ENCODE measurements at regions not wholly inside any gene's neighbourhood (a gene's known extent, or its start where the extent isn't known, plus 50 kb on each side); places are given as distances from the start of the nearest gene placed in this dataset.

DNA sequence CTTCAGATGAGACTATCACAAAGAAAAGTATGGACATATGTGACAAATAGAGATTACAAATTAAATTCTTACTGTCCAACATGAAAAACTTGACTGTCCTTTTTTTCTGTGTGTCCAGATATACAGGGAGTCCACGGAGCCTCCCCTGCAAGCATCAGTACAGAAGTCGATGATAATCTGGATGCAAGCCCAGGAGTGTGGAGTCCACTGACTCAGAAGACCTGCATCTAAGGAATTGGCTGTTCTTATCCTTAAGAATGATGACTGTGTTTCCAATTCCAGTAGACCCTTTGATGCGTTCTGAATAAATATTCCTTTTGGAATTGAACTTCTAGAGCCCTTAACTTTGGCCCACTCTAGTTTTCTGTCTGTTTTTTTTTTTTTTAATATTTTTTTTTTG lies 56.7 kb upstream of the TAF11L2 start:
- intact Hi-C loops (cut with micrococcal nuclease; ENCODE audit: unreplicated experiment) (no loop called here), in situ Hi-C loops (cut with HindIII; ENCODE audit: low pct_unique_long_range_greater_than_20kb, low sequenced_read_pairs) (no loop called here)
- Histone ChIP-seq H3K36me3 (ENCODE audit: control insufficient read depth, insufficient read depth, low read length) (no peaks in the 10 kb centered on the region), H3K27me3 (ENCODE audit: control insufficient read depth, insufficient read depth, low read length) (no peaks in the 10 kb centered on the region), H3K4me3 (ENCODE audit: low read depth in 2 of 2, low read length in 2 of 2) (no peak overlapping the region), H3K4me1 (ENCODE audit: control insufficient read depth, insufficient read depth, low read length) (no peaks in the 10 kb centered on the region), H3K9me3 (ENCODE audit: control insufficient read depth, insufficient read depth, low read depth, low read length) (no peaks in the 10 kb centered on the region), H3K27ac (ENCODE audit: low read length) (no peak overlapping the region)
- POLR2A ChIA-PET = no interaction called here
- DNase-seq (ENCODE audit: low read depth, low spot score) = no peak
- no peak for ATAC-seq
- no TSS peak for BruUV-seq (replicated peaks)
- CTCF ChIA-PET = no interaction called here
- TF ChIP-seq, protein P1, sequence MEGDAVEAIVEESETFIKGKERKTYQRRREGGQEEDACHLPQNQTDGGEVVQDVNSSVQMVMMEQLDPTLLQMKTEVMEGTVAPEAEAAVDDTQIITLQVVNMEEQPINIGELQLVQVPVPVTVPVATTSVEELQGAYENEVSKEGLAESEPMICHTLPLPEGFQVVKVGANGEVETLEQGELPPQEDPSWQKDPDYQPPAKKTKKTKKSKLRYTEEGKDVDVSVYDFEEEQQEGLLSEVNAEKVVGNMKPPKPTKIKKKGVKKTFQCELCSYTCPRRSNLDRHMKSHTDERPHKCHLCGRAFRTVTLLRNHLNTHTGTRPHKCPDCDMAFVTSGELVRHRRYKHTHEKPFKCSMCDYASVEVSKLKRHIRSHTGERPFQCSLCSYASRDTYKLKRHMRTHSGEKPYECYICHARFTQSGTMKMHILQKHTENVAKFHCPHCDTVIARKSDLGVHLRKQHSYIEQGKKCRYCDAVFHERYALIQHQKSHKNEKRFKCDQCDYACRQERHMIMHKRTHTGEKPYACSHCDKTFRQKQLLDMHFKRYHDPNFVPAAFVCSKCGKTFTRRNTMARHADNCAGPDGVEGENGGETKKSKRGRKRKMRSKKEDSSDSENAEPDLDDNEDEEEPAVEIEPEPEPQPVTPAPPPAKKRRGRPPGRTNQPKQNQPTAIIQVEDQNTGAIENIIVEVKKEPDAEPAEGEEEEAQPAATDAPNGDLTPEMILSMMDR (IDR thresholded peaks at IDR 0.05) = no peak
- TF ChIP-seq REST (IDR thresholded peaks at IDR 0.05; ENCODE audit: insufficient read depth in 1 of 2, low read depth in 2 of 2, low read length in 1 of 2) (no peak), TCF7L2 (IDR thresholded peaks at IDR 0.05; ENCODE audit: low read depth, low read length) (no peak), SIN3A (IDR thresholded peaks at IDR 0.05; ENCODE audit: borderline replicate concordance, insufficient read depth, low read depth, low read length) (no peak), POLR2AphosphoS5 (IDR thresholded peaks at IDR 0.05; ENCODE audit: low read depth, low read length) (no peak)

GRCh38 chr5:17443333-17444130 lies 54.5 kb upstream of the TAF11L2 start:
- in situ Hi-C loops (cut with HindIII; ENCODE audit: low pct_unique_long_range_greater_than_20kb, low sequenced_read_pairs) = no loop called here
- intact Hi-C loops (cut with micrococcal nuclease; ENCODE audit: unreplicated experiment) = no loop called here
- Histone ChIP-seq H3K36me3 (ENCODE audit: control insufficient read depth, insufficient read depth, low read length) (no peaks in the 10 kb centered on the region), H3K4me3 (ENCODE audit: low read depth in 2 of 2, low read length in 2 of 2) (no peak overlapping the region), H3K9me3 (ENCODE audit: control insufficient read depth, insufficient read depth, low read depth, low read length) (no peaks in the 10 kb centered on the region), H3K27me3 (ENCODE audit: control insufficient read depth, insufficient read depth, low read length) (no peaks in the 10 kb centered on the region), H3K27ac (ENCODE audit: low read length) (no peak overlapping the region), H3K4me1 (ENCODE audit: control insufficient read depth, insufficient read depth, low read length) (no peaks in the 10 kb centered on the region)
- DNase-seq (ENCODE audit: low read depth, low spot score) = no peak
- BruUV-seq (replicated peaks) = no TSS peak
- POLR2A ChIA-PET = no interaction called here
- ATAC-seq = no peak
- no peak for TF ChIP-seq TCF7L2 (IDR thresholded peaks at IDR 0.05; ENCODE audit: low read depth, low read length)
- TF ChIP-seq POLR2AphosphoS5 (IDR thresholded peaks at IDR 0.05; ENCODE audit: low read depth, low read length) = no peak
- no peak for TF ChIP-seq SIN3A (IDR thresholded peaks at IDR 0.05; ENCODE audit: borderline replicate concordance, insufficient read depth, low read depth, low read length)
- TF ChIP-seq, protein P1 (IDR thresholded peaks at IDR 0.05) = no peak
- TF ChIP-seq REST (IDR thresholded peaks at IDR 0.05; ENCODE audit: insufficient read depth in 1 of 2, low read depth in 2 of 2, low read length in 1 of 2) = no peak
- CTCF ChIA-PET = no interaction called here

Data from Panc1 (cell line).